CD4-positive, alpha-beta T cell treated with Interleukin-15 for 4 hours (primary cell): ENCODE measurements at regions not wholly inside any gene's neighbourhood (a gene's known extent, or its start where the extent isn't known, plus 50 kb on each side); places are given as distances from the start of the nearest gene placed in this dataset.

Source experiments
- DNase-seq: peaks from one replicate; pipeline ENCODE4 v3.0.0-alpha.2; 2020; ENCODE audit warnings: low spot score

DNA sequence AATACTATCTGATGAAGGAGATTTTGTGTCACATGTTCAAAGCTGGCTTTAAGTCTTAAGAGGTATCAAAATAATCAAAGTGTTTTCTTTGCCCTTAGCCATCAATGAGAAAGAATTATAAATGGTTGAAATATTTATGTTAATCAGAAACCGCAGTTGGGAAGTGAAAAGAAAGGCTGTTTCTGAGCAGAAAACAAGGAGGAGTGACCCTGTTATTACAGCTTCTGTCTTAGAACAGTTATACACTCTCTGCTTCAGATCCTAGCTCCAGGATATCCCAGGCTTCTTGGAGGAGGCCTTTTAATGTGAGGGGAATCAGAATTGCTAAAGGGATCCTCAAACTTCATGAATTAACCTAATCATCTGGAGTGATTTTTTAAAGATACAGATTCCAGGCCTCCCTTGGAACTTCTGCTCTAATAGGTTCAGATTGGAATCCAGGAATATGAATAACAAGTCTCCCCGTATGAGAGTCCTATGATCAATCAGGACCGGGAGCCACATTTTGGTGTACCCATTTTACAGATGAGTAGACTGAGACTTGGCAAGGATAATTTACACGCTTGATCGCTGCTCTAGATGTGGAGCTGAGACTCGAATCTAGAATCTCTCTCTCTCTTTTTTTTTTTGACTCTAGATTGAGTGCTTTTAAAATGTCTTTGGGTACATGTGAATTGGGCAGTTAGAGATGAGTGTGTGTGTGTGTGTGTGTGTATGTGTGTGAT lies 50.8 kb upstream of the JAG1 start:
- no peak for DNase-seq

DNA sequence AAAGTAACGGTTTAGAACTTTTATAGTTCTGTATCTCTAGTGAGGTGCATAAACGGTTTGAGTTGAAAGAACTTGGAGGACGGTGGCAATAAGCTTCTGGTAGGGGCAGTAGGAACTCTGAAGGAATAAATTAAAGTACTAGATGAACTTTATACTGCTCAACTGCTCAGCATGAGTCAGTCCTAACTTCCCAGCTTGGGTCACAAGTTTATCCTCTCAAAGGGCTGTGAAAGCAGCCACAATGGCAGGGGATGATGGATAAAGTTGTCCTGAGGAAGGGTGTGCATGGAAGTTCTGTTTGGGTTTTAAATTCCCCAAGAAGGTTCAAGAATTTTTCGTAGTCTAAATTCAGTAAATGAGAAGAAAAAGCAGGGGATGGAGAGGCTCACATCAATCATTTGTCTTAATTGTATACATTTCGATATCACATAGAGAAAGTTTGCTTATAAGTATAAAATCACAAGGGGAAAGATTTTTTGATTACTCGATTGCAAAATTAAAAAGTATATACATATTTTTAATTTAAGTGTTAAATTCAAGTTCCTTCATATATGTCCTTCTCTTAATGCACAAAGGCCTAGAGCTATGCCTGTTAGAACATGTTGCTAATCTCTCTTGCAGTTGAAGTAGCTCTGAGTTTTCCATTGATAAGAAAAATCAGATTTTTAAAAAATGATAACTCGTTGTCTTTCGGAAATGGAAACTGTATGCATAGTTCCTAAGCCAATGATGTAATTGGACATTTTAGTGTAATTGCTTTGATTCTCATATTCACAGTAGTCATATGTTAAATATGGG lies 55.3 kb upstream of the JAG1 start:
- no peak for DNase-seq

DNA sequence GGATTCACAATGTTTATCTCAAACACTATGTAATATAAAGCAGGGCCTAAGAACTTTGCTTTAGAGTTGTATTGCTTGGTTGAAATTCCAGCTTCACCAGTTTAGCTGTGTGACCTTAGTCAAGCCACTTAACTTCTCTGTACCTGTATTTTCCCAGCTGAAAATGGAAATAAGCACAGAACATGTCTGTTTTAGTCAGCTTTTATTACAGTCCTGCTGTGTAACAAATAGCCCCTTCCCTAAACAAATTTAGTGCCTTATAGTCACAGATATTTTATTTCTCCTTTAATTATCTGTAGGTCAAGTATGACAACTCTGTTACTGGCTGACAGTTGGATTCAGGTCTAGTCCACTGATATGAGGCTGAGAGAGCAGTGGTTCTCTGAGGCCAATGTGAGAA lies 56.0 kb upstream of the JAG1 start:
- no peak for DNase-seq

DNA sequence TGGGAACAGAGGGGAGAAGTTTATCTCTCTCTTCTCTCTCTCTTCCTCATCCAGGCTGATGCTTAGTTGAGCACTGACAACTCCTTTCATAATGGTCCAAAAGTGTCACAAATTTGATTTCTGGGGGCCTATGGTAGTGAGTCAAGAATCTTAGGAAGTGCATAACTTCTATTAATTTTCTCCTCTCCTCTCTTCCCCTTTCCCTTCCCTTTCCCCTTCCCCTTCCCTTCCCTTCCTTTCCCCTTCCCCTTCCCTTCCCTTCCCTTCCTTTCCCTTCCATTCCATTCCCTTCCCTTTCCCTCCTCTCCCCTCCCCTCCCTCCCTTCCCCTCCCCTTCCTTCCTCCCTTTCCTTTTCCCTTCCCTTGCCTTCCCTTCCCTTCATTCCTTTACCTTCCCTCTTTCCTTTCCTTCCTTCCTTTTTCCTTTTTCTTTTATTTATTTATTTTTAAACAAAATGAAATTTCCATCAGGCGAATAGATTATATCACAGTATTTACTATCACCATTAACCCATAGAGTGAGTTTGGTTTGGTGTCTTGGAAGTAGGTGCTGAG lies 56.9 kb upstream of the JAG1 start:
- no peak for DNase-seq

DNA sequence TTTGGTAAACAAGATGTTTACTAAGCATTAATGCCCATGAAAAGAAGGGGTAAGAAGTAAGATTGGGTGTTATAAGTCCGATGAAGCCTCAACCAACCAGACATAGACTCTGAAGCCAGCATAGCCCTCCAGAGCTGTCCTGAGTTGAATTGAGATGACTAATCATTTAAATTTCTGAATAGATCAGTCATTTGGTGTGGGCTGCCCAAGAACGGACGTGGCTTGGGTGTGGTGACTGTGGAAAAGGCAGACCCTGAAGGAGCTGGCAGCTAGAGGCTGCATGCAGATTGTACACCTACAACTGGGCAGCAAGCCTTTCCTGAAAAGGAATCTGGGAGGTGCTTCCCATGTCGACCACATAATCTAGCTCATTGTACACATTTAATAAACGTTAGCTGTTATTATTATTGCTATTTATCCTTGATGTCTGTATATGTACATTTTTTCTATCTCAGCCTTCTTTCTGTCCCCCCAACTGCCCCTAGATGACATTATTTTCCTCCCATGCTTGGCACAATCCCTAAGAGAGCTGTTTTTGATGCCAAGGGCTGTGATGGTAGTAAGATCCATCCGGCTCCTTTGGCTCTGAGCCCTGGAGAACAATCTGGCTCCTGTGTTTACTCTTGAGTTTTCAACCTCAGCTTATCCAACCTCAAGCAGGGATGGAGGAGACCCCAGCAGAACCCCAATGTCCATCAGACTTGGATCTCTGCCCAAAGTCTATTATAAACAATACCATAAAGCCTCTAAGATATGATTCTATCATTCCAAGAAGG lies 57.6 kb upstream of the JAG1 start:
- no peak for DNase-seq

DNA sequence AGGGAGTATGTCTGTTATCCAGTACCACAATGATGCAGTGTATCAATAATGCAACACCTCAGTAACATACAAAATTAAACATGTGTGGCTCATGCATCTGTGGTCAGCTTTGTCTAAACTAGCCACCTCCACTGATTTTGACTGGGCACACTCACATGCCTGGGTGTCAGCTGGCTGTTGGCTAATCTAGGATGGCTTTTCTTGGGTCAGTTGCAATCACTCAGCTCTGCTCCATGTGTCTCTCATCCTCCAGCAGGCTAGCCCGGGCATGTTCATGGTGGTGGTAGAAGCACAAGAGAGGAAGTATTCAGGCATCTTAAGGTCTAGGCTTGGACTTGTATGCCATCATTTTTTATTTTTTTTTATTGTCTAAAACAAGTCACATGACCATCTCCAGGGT lies 59.3 kb upstream of the JAG1 start:
- DNase-seq: no peak

DNA sequence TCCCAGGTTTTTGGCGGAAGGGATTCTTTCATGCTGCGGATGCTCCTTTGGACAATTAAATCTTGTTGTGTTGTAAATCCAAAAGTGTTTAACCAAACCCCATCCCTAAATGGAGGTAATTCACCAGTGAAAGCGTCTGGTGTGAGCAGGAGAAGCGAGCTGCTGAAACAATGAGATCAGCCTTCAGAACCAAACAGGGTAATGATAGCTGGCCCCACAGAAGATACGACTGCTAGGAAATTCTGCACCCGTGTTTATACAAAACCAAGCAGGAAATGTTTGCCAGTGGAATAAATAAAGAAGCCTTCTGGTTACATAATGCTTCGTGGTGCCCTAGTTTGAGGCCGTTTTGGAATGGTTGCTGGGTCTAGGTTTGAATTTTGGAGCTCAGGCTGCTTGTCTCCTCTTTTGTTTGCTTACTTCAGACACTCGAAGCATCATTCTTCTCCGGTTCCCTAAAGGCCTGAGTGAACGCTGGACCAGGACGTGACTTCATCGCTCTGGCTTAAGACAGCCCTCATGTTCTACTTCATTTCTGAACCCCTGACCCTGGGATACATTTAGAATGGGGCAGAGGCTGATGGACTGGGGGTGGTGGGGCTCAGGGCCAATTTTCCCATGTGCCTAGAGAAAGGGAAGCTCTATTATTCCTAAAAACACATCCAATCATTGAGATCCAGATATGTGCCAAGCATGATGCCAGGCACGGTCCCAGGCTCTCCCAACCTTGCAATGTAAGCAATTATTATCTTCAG lies 61.6 kb upstream of the JAG1 start:
- DNase-seq: no peak

DNA sequence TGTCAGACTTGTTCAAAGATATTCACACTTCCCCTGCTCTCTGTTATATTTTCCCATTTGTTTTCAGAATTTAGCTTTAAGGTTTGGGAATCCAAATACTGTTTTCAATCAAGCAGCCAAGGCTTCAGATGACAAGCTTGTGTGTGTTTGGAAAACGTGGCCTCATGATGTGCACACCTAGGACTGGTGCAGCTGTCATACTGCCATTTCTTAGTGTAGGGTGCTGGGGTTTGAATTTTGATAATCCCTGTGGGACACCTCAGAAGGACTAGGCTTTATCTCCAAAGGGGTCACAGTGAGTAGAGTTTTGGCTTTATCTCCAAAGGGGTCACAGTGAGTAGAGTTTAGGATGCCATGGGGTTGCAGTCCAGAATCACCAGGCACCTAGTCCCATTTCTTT lies 65.3 kb upstream of the JAG1 start:
- no peak for DNase-seq

DNA sequence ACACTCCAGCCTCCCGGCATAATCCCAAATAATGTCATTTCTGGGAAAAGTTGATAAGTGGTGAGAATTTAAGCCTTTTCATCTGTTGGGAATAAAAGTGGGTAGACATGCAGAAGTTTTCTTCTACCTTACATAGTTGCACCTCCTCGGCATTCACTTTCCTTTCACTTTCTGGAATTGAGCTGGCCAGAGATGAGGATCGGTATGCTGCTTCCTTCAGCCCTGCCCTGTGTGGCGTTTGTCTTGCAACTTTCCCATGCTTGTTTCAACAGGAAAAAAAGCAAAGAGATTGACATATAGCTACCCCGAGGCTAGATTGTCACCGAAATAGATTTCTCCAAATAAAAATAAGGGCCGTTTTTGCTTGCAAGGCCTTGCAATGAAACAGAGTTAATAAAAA lies 65.8 kb upstream of the JAG1 start:
- DNase-seq: no peak

DNA sequence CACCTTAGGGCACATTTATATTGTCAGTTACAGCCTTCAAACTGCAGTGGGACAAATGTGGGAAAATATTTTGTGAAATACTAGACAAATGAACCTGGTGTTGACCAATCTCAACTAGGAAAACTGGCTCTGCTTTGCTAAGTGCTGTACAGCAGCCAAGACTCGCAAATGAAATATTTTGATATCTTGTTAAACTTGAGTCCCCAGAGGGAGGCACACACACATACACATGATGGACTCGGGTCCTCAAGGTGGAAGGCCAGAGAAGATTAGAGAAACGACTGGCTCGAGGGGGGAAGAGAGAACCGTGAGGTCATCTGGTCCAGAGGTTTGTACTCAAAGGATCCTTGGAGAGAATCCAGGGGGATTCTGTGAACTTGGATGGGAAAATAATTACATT lies 67.3 kb upstream of the JAG1 start:
- no peak for DNase-seq

DNA sequence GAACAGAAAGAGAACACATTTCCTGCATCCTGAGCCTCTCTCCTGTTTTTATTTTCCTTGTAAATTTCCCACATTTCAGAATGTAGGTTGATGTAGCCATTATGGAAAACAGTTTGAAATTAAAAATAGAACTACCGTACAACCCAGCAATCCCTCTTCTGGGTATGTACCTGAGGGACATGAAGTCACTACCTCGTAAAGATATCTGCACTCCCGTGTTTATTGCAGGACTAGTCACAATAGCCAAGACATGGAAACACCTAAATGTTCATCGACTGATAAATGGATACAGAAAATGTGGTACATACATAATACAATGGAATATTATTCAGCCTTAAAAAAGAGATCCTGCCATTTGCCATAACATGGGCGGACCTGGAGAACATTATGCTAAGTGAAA lies 72.0 kb upstream of the JAG1 start:
- DNase-seq: no peak

DNA sequence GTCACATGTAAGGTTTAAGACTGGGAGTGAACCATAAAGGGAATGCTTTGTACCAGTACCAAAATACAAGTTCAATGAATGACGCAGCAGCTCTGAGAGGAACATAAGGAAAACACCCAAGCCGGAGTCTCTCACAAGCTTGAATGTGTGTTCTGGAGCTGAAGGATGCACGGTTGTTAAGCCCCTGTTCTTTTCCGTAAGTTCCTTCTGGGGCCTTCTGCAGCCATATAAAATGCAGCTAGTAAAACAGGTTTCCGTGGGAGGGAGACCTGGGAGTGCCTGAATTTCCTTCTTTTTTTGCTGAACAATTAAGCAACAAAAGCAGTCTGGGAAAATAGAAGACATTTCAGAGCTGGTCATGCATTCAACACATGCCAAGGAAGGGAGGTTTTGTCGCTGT lies 73.2 kb upstream of the JAG1 start:
- no peak for DNase-seq

DNA sequence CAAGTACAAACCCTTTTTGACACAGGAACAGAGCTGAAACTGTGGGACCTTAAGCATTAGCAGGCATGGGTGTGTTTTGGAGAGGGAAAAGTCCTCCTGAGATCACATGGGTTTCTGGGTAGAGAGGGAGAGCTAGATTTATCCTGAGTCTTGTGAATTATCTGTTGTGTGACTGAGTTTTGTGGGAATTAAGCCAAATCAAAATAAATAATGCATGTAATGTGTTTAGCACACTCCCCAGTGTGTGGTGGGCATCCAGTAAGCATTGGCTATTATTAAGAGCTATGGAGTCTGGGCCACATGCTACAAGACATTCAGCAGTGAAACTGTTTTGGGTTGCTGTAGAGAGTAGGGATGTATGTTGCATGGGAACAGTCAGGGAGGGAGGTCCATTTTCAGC lies 75.3 kb upstream of the JAG1 start:
- no peak for DNase-seq

DNA sequence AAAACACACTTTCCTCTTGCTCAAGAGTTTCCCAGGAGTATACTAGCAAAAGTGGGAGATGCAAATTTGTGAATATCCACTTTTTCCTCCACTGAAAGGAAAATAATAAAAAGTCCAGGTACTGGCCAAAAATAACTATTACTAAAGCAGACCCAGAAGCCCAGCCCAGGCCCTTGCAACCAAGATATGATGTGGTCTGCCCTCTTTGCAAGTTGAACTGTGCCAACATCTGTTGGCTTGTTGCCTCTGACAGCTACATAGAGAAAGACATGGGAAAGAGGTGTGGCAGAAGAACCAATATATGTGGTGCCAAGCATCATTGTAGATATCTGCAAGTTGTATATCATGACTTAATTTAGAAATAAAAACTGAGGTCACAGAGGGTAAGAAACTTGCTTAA lies 78.4 kb upstream of the JAG1 start:
- DNase-seq: no peak

DNA sequence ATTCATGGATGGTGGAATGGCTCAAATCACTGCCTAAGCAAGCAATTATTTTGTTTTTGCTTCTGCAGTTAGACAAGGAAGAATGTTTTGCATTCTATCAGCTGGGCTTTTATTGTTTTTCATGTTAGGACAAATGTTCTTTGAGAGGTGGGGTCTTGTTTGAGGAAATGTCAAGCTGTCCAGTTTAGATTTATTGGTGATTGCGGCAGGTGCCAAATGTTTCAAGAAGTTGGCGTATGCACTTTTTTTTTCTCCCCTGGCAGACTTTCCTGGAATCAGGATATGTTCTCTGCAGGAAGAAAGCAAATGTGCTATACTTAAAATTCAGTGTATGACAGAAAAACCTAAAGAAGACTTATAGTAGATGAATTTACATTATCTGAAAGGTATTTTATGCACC lies 81.0 kb upstream of the JAG1 start:
- DNase-seq: no peak

DNA sequence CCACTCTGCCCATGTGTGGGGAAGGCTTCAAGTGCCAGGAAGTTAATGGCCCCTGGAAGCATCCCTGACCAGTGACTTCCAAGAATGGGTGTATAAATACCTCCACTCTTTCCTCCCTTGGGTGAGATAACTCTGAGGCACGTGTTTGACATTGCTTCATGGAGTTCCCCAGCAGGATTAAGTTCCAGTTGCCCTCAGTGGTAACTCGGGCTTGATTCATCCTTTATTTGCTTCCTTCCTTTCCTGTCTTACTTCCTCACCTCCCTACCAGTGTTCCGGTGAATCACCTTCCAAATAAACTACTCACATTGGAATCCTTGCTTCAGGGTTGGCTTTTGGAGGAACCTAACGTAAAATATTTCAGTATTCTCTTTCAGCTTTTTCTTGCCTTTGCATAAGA lies 84.6 kb upstream of the JAG1 start:
- no peak for DNase-seq

DNA sequence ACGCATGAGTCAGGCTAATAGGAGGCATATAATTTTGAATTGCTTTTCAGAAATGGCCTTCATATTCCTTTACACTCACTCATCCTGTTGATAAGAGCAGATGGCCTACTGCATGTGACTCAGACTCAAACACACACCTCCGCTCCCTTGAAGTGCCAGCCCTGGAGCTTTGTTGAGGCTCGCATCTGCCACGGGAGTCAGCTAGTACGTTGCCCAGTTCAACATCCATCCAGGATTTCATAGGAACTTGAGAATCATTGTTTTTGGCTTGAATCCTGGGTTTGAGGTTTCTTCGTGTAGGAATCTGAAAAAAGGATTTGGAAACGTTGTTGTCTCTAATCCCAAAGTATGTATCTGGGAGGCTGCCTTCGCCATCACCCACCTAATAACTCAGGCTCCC lies 87.4 kb upstream of the JAG1 start:
- no peak for DNase-seq

DNA sequence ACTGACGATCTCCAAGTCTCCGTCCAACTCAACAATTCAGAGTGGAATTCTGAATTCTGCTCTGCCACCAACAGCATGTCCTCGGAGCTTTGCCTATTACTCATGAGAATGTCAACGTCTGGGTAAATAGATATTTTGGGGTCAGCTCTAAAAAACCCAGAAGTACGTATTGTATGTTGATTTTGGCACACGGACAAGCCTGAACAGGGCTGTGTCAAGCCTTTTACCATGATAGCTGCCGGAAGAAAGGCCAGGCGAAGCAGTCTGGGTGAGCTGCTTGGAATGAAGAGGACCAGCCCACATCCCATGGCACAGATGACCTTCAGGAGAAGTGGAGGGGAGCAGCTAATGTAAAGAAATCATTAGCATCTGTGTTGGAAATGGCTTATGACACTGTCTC lies 88.0 kb upstream of the JAG1 start:
- no peak for DNase-seq

DNA sequence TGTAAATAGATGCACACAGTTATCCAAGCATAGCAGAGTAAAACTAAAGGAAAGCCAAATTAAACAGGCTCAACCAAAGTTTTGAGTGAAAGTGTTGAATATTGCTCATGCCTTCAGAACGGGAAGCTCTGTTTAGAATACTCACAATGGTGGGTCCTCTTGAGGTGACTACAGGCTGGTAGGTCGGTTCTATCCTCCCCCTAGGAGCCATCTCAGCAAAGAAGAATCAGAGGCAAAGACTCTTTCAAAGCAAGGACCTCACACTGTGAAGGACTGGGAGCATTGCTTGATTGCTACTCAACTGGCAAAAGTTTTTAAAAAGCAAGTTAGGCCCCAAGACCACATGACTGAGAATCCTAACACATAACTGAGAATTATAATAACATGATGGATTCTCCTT lies 88.4 kb upstream of the JAG1 start:
- no peak for DNase-seq

DNA sequence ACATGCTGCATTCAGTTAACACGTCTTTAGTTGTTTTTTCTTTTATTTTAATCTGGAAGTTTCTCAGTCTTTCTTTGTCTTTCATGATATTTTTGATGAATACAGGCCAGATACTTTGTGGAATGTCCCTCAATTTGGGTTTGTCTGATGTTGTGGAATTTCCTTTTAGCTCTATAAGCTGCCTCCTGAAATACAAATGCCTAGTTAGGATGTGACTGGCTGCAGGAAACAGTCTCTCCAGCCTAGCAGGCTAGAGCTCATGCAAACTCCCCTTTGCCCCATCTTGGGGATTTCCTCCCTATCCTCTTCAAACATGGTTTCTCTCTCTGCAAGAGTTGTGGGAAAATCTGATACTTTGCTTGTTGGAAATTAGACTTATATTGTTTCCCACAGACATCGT lies 89.3 kb upstream of the JAG1 start:
- DNase-seq: no peak

DNA sequence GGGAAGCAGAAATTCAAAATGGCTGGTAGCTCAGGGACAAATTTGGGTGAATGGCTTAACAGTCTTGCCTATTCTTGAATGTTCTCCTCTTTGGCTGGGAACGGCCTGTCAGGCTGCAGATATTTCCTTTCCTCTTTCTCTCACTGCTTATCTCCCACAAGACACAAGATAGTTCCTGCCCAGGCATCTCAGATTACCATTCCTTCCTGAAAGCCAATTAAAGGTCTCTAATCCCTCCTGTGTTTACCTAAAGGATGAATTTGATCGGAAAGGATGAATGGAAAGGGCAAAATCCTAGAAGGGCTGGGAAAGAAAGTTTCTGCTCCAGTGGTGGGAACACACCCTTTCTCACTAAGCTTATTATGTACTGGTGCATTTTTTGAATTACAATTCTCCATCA lies 95.9 kb upstream of the JAG1 start:
- DNase-seq: no peak

DNA sequence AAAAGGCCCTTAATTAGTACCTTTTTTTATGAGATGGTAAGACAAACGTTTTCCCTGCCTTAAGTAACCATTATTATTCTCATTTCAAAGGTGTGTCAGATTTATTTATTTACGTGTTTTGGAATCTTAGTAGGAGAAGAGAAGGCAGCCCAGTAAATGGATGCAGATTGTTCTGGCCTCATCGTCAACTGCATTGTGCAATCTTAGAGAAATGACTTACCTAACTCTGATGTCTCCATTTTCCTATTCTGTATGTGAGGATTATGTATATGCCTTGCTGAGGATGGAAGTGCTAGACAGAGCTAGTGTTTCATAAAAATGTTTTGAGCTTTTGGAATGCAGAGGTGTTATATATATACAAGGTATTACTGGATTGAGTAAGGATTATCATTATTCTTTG lies 97.0 kb upstream of the JAG1 start:
- no peak for DNase-seq
